Activated CD4-positive, alpha-beta T cell treated with anti-CD3 and anti-CD28 coated beads, Interleukin-2, amount 50 U/mL, for 24 hours (primary cell): ENCODE measurements at regions not wholly inside any gene's neighbourhood (a gene's known extent, or its start where the extent isn't known, plus 50 kb on each side); places are given as distances from the start of the nearest gene placed in this dataset.
A peak's percentile ranks its signal among the peaks of the same experiment; 100 is the strongest.
"Not testable (repeated sequence)": the region's sequence is repeated elsewhere in the genome, so short reads cannot be mapped to it uniquely, and the experiment has no call there.

ENCODE experiments used
- DNase-seq, 2 donors: peaks; one replicate each; pipeline ENCODE4 v3.0.0-alpha.2; 2020; ENCODE audit warnings: low read depth in 1 of 2, low spot score in 1 of 2

DNA sequence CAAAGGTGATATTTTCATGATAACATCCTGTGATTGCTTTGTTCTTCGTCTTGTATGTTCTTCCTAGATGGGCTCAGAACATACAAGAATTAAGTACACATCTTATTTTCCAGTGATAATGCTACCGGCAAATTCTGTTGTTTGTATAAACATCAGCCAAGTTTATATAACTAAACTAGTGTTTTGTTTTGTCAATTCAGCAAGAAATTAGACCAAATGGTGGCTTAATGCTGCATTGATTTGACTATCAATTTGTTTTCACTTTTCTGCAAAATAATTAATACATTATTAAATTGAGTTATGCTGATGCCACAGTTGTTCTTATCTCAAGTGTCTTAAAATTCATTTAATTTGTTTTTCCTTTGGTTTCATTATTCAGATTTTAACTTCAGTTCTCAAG is 177.7 kb downstream of the OR4F29 start:
- DNase-seq = not testable (repeated sequence)

DNA sequence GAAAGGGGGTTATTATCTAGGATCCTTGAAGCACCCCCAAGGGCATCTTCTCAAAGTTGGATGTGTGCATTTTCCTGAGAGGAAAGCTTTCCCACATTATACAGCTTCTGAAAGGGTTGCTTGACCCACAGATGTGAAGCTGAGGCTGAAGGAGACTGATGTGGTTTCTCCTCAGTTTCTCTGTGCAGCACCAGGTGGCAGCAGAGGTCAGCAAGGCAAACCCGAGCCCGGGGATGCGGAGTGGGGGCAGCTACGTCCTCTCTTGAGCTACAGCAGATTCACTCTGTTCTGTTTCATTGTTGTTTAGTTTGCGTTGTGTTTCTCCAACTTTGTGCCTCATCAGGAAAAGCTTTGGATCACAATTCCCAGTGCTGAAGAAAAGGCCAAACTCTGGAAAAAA is 183.7 kb downstream of the OR4F29 start:
- peak; percentile 33 to 68 for DNase-seq
